Fibroblast of the aortic adventitia (primary cell): ENCODE measurements at regions not wholly inside any gene's neighbourhood (a gene's known extent, or its start where the extent isn't known, plus 50 kb on each side); places are given as distances from the start of the nearest gene placed in this dataset.

Experiments used
- DNase-seq: peaks from one replicate; pipeline ENCODE4 v3.0.0-alpha.2; 2010; ENCODE audit warnings: low read depth
- H3K4me3 ChIP-seq: 2 replicates; pipeline ENCODE4 v1.5.1; 2011; ENCODE audit warnings: low read depth, mild to moderate bottlenecking, control low read depth, low read length, moderate library complexity
- CTCF ChIP-seq: IDR thresholded peaks from 2 replicates; pipeline ENCODE4 v1.5.1; 2011; ENCODE audit warnings: mild to moderate bottlenecking, low read length, control low read depth, inconsistent platforms; ENCODE audit not compliant: insufficient read depth

- no peak for DNase-seq
- no peak overlapping the region for H3K4me3 ChIP-seq
- TF ChIP-seq CTCF = no peak
Measured at GRCh38 chr18:38932752-38933151, 1367.2 kb upstream of the CELF4 start.

GRCh38 chr18:38931754-38932050 lies 1366.1 kb upstream of the CELF4 start:
- H3K4me3 ChIP-seq = no peak overlapping the region
- no peak for TF ChIP-seq CTCF
- no peak for DNase-seq

GRCh38 chr18:38930881-38931753 lies 1365.5 kb upstream of the CELF4 start:
- H3K4me3 ChIP-seq = no peak overlapping the region
- no peak for TF ChIP-seq CTCF
- no peak for DNase-seq

GRCh38 chr18:38923540-38923939 lies 1357.9 kb upstream of the CELF4 start:
- TF ChIP-seq CTCF = no peak
- DNase-seq = no peak
- H3K4me3 ChIP-seq = no peak overlapping the region

GRCh38 chr18:38923126-38923525 lies 1357.5 kb upstream of the CELF4 start:
- no peak overlapping the region for H3K4me3 ChIP-seq
- DNase-seq = no peak
- TF ChIP-seq CTCF = no peak

GRCh38 chr18:38909972-38910371 lies 1344.4 kb upstream of the CELF4 start:
- no peak for TF ChIP-seq CTCF
- H3K4me3 ChIP-seq = no peak overlapping the region
- DNase-seq = no peak

GRCh38 chr18:38902796-38903195 lies 1337.2 kb upstream of the CELF4 start:
- DNase-seq = no peak
- TF ChIP-seq CTCF = no peak
- H3K4me3 ChIP-seq = no peak overlapping the region
